ENCODE measurements at regions not wholly inside any gene's neighbourhood (a gene's known extent, or its start where the extent isn't known, plus 50 kb on each side); places are given as distances from the start of the nearest gene placed in this dataset.

DNA sequence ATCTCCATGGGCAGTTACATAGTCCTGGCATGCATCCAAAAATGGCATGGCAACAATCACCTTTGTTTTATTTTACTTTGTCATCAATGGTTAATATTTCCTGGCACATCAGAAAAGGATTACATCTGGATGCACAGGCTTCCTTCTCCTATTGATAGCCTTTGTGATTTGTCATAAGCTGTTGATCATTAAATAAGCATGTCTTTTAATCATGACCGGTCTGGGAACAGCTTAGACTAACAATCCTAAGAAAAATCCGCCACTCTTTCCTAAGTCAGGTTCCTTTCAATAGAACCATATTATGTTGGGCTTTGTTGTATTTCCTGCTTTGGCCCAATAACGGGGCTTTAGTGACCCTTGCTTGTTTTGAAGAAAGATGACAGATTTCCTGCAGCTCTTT lies 330.6 kb downstream of the DUSP10 start:
- Histone ChIP-seq H3K4me1 (ENCODE audit: insufficient read depth, low read length, severe bottlenecking) (no peaks in the 10 kb centered on the region), H3F3A (ENCODE audit: insufficient read depth, low read length) (no peaks in the 10 kb centered on the region), H3K27me3 (ENCODE audit: insufficient read depth, low read length) (peaks cover 8% of the 10 kb centered on the region; the same call in 1 of the 2 replicates), H3K79me2 (ENCODE audit: insufficient read depth, low read length) (no peaks in the 10 kb centered on the region), H3K36me3 (ENCODE audit: insufficient read depth, low read length) (no peaks in the 10 kb centered on the region), H3K9ac (ENCODE audit: low read length) (no peak overlapping the region), H3K9me2 (ENCODE audit: low read depth, low read length) (no peaks in the 10 kb centered on the region), H2AFZ (ENCODE audit: low read length) (no peak overlapping the region), H3K27ac (ENCODE audit: low read depth, low read length, poor library complexity, severe bottlenecking) (no peak overlapping the region), H3K9me3 (ENCODE audit: low read length) (no peaks in the 10 kb centered on the region), H3K4me3 (ENCODE audit: low read depth, low read length, poor library complexity, severe bottlenecking) (no peak overlapping the region), H3K4me2 (ENCODE audit: low read length) (no peak overlapping the region), H4K20me1 (ENCODE audit: insufficient read depth, low read length) (no peaks in the 10 kb centered on the region)
- no peak for TF ChIP-seq EZH2 (IDR thresholded peaks at IDR 0.05; ENCODE audit: borderline replicate concordance, low read length)

DNA sequence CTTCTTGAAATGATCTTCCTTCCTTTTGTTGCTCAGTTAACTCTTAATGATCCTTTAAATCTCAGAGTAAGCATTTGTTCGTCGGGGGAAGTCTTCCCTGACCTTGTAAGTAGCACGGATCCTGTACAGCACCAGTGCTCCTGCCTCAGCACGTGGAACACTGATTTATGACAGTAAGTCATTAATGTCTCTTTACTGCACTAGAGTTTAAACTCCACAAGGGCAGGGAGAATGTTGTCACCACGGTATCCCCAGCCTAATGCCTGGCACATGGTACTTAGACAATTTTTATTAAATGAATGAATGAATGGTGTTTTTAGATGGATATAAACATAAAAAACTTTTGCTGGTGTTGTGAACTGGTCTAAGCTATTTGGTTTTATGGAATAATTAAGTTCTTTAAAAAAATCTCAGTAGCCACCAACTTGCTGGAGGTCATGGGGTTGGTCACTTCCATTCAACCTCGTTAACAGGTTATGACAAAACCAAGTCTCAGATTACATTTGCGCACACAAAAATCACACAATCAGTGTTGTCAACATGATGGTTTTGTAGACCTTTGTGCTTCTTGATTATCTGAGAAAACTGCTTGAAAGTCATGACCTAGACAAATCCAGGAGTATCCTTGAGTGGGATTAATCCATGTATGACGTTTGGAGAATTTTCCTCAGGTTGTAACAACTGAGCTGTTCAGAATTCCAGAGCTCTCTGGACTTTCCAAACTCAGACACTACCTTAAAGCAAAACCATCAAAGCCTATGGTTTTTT lies 326.9 kb downstream of the DUSP10 start:
- H3F3A ChIP-seq (ENCODE audit: insufficient read depth, low read length), result no peaks in the 10 kb centered on the region
- H3K4me1 ChIP-seq (ENCODE audit: insufficient read depth, low read length, severe bottlenecking), result no peaks in the 10 kb centered on the region
- H3K4me3 ChIP-seq (ENCODE audit: low read depth, low read length, poor library complexity, severe bottlenecking), result no peak overlapping the region
- H3K9me3 ChIP-seq (ENCODE audit: low read length), result no peaks in the 10 kb centered on the region
- 0 out of 2 replicates have a peak, but pooled peaks cover 6% of the 10 kb centered on the region for H3K27me3 ChIP-seq (ENCODE audit: insufficient read depth, low read length)
- no peaks in the 10 kb centered on the region for H3K9me2 ChIP-seq (ENCODE audit: low read depth, low read length)
- no peak for TF ChIP-seq EZH2 (IDR thresholded peaks at IDR 0.05; ENCODE audit: borderline replicate concordance, low read length)
- TF ChIP-seq, protein P1, sequence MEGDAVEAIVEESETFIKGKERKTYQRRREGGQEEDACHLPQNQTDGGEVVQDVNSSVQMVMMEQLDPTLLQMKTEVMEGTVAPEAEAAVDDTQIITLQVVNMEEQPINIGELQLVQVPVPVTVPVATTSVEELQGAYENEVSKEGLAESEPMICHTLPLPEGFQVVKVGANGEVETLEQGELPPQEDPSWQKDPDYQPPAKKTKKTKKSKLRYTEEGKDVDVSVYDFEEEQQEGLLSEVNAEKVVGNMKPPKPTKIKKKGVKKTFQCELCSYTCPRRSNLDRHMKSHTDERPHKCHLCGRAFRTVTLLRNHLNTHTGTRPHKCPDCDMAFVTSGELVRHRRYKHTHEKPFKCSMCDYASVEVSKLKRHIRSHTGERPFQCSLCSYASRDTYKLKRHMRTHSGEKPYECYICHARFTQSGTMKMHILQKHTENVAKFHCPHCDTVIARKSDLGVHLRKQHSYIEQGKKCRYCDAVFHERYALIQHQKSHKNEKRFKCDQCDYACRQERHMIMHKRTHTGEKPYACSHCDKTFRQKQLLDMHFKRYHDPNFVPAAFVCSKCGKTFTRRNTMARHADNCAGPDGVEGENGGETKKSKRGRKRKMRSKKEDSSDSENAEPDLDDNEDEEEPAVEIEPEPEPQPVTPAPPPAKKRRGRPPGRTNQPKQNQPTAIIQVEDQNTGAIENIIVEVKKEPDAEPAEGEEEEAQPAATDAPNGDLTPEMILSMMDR (IDR thresholded peaks at IDR 0.05; ENCODE audit: low read length), result no peak
- H3K79me2 ChIP-seq (ENCODE audit: insufficient read depth, low read length), result no peaks in the 10 kb centered on the region
- H3K9ac ChIP-seq (ENCODE audit: low read length), result no peak overlapping the region
- H3K27ac ChIP-seq (ENCODE audit: low read depth, low read length, poor library complexity, severe bottlenecking), result no peak overlapping the region
- H4K20me1 ChIP-seq (ENCODE audit: insufficient read depth, low read length), result no peaks in the 10 kb centered on the region
- no peak overlapping the region for H2AFZ ChIP-seq (ENCODE audit: low read length)
- H3K36me3 ChIP-seq (ENCODE audit: insufficient read depth, low read length), result no peaks in the 10 kb centered on the region
- no peak overlapping the region for H3K4me2 ChIP-seq (ENCODE audit: low read length)

DNA sequence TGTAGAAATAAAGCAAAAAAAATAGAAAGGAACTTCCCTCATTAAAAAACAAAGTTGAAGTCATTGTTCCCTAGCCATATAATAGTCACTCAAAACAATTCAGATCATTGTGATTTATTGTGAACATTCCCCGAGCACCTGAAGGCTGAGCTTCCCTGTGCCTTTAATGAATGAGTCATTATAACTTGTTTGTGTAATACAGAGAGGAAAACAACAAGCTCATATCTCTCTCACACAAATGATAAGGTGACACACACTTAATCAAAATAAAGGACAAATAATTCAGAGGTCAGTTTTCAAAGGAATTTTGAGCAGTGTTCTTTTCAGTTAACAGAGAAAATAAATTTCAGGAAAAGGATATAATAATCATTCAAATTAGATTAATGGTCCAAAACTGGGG lies 326.2 kb downstream of the DUSP10 start:
- no peaks in the 10 kb centered on the region for H3K9me3 ChIP-seq (ENCODE audit: low read length)

More for the DNA sequence above, 326.2 kb downstream of the DUSP10 start:
- Histone ChIP-seq H3K9me2 (ENCODE audit: low read depth, low read length) (no peaks in the 10 kb centered on the region), H3K79me2 (ENCODE audit: insufficient read depth, low read length) (no peaks in the 10 kb centered on the region), H3K9ac (ENCODE audit: low read length) (no peak overlapping the region), H3K4me3 (ENCODE audit: low read depth, low read length, poor library complexity, severe bottlenecking) (no peak overlapping the region), H3K36me3 (ENCODE audit: insufficient read depth, low read length) (no peaks in the 10 kb centered on the region), H3K27ac (ENCODE audit: low read depth, low read length, poor library complexity, severe bottlenecking) (no peak overlapping the region), H3F3A (ENCODE audit: insufficient read depth, low read length) (no peaks in the 10 kb centered on the region), H3K4me1 (ENCODE audit: insufficient read depth, low read length, severe bottlenecking) (no peaks in the 10 kb centered on the region), H3K27me3 (ENCODE audit: insufficient read depth, low read length) (no peaks in the 10 kb centered on the region), H2AFZ (ENCODE audit: low read length) (no peak overlapping the region), H3K4me2 (ENCODE audit: low read length) (no peak overlapping the region), H4K20me1 (ENCODE audit: insufficient read depth, low read length) (no peaks in the 10 kb centered on the region)
- TF ChIP-seq, protein P1 (IDR thresholded peaks at IDR 0.05; ENCODE audit: low read length), result no peak
- no peak for TF ChIP-seq EZH2 (IDR thresholded peaks at IDR 0.05; ENCODE audit: borderline replicate concordance, low read length)
